M059J (cell line): ENCODE measurements at regions not wholly inside any gene's neighbourhood (a gene's known extent, or its start where the extent isn't known, plus 50 kb on each side); places are given as distances from the start of the nearest gene placed in this dataset.
A peak's percentile ranks its signal among the peaks of the same experiment; 100 is the strongest.
"Not testable (repeated sequence)": the region's sequence is repeated elsewhere in the genome, so short reads cannot be mapped to it uniquely, and the experiment has no call there.

ENCODE experiments used
- DNase-seq: peaks from one replicate; pipeline ENCODE4 v3.0.0-alpha.2; 2012; ENCODE audit warnings: low read depth

- DNase-seq, result no peak
These were observed 140.8 kb downstream of the HMHB1 start for GRCh38 chr5:143952809-143953208.

GRCh38 chr5:143953851-143954250 lies 141.9 kb downstream of the HMHB1 start:
- DNase-seq, result no peak

GRCh38 chr5:143955141-143955540 lies 143.2 kb downstream of the HMHB1 start:
- no peak for DNase-seq

GRCh38 chr5:143957455-143957854 lies 145.5 kb downstream of the HMHB1 start:
- DNase-seq, result no peak

GRCh38 chr5:143962201-143962600 lies 150.2 kb downstream of the HMHB1 start:
- no peak for DNase-seq

- DNase-seq, result peak; percentile 12
These were observed 153.0 kb downstream of the HMHB1 start for GRCh38 chr5:143964919-143965318.

- DNase-seq, result no peak
These were observed 154.3 kb downstream of the HMHB1 start for GRCh38 chr5:143966280-143966679.

GRCh38 chr5:143968071-143968878 lies 156.3 kb downstream of the HMHB1 start:
- DNase-seq, result peak; percentile 79

- no peak for DNase-seq
These were observed 158.2 kb downstream of the HMHB1 start for GRCh38 chr5:143970159-143970558.

GRCh38 chr5:143972068-143972467 lies 160.1 kb downstream of the HMHB1 start:
- no peak for DNase-seq

- peak; percentile 55 for DNase-seq
These were observed 164.1 kb downstream of the HMHB1 start for GRCh38 chr5:143976055-143976454.

GRCh38 chr5:143977891-143978461 lies 166.0 kb downstream of the HMHB1 start:
- peak; percentile 94 for DNase-seq

GRCh38 chr5:143979044-143979690 lies 167.2 kb downstream of the HMHB1 start:
- peak; percentile 59 for DNase-seq

GRCh38 chr5:143980506-143980905 lies 168.5 kb downstream of the HMHB1 start:
- DNase-seq, result peak; percentile 63

GRCh38 chr5:143982957-143983356 lies 171.0 kb downstream of the HMHB1 start:
- DNase-seq, result not testable (repeated sequence)

- DNase-seq, result peak; percentile 89
These were observed 174.0 kb downstream of the HMHB1 start for GRCh38 chr5:143985832-143986515.

- peak; percentile 84 for DNase-seq
These were observed 174.7 kb downstream of the HMHB1 start for GRCh38 chr5:143986516-143987212.

GRCh38 chr5:143987264-143987663 lies 175.3 kb downstream of the HMHB1 start:
- DNase-seq, result no peak

GRCh38 chr5:143987751-143988560 lies 176.0 kb downstream of the HMHB1 start:
- DNase-seq, result peak; percentile 8

- no peak for DNase-seq
These were observed 178.0 kb downstream of the YIPF5 start for GRCh38 chr5:143992496-143992895.

- no peak for DNase-seq
These were observed 167.6 kb downstream of the YIPF5 start for GRCh38 chr5:144002876-144003275.
